ENCODE measurements at regions not wholly inside any gene's neighbourhood (a gene's known extent, or its start where the extent isn't known, plus 50 kb on each side); places are given as distances from the start of the nearest gene placed in this dataset.
"Not testable (repeated sequence)": the region's sequence is repeated elsewhere in the genome, so short reads cannot be mapped to it uniquely, and the experiment has no call there.

- no peak overlapping the region for H3K27ac Mint-ChIP-seq
- DNase-seq: no peak
- intact Hi-C loops (cut with DNase I, micrococcal nuclease): no loop called here
- no peak overlapping the region for H3K4me3 Mint-ChIP-seq
- TF ChIP-seq, protein P1, sequence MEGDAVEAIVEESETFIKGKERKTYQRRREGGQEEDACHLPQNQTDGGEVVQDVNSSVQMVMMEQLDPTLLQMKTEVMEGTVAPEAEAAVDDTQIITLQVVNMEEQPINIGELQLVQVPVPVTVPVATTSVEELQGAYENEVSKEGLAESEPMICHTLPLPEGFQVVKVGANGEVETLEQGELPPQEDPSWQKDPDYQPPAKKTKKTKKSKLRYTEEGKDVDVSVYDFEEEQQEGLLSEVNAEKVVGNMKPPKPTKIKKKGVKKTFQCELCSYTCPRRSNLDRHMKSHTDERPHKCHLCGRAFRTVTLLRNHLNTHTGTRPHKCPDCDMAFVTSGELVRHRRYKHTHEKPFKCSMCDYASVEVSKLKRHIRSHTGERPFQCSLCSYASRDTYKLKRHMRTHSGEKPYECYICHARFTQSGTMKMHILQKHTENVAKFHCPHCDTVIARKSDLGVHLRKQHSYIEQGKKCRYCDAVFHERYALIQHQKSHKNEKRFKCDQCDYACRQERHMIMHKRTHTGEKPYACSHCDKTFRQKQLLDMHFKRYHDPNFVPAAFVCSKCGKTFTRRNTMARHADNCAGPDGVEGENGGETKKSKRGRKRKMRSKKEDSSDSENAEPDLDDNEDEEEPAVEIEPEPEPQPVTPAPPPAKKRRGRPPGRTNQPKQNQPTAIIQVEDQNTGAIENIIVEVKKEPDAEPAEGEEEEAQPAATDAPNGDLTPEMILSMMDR (IDR thresholded peaks at IDR 0.05): no peak
- no peaks in the 10 kb centered on the region for H3K36me3 Mint-ChIP-seq (ENCODE audit: low read depth)
- H3K4me1 Mint-ChIP-seq (ENCODE audit: low read depth): no peaks in the 10 kb centered on the region
- POLR2A ChIA-PET: no interaction called here
- Histone ChIP-seq H3K9me3 (ENCODE audit: control insufficient read depth in 1 of 2, insufficient read depth in 1 of 2, low read length in 2 of 2) (no peaks in the 10 kb centered on the region), H3K4me1 (ENCODE audit: insufficient read depth, low read length) (no peaks in the 10 kb centered on the region), H3K27me3 (ENCODE audit: control insufficient read depth in 1 of 2, insufficient read depth in 2 of 2, low read length in 2 of 2) (no peaks in the 10 kb centered on the region), H3K27ac (ENCODE audit: low read depth in 1 of 2, low read length in 2 of 2) (no peak overlapping the region), H3K4me3 (ENCODE audit: low read length) (no peak overlapping the region), H3K36me3 (ENCODE audit: insufficient read depth, low read length) (no peaks in the 10 kb centered on the region)
- peaks cover 2% of the 10 kb centered on the region for H3K9me3 Mint-ChIP-seq
- CTCF ChIA-PET: no interaction called here
- no peak for ATAC-seq (ENCODE audit: poor library complexity)
- no peaks in the 10 kb centered on the region for H3K27me3 Mint-ChIP-seq
These were observed 953.3 kb downstream of the TRHDE start for GRCh38 chr12:73225371-73225937.

GRCh38 chr12:73225941-73226340, 953.8 kb downstream of the TRHDE start:
- Mint-ChIP-seq H3K27me3 (no peaks in the 10 kb centered on the region), H3K36me3 (ENCODE audit: low read depth) (no peaks in the 10 kb centered on the region), H3K9me3 (peaks cover 2% of the 10 kb centered on the region), H3K4me3 (no peak overlapping the region), H3K27ac (no peak overlapping the region), H3K4me1 (ENCODE audit: low read depth) (no peaks in the 10 kb centered on the region)
- no peak overlapping the region for H3K4me3 ChIP-seq (ENCODE audit: low read length)
- ATAC-seq (ENCODE audit: poor library complexity) (no peak), DNase-seq (no peak)
- H3K4me1 ChIP-seq (ENCODE audit: insufficient read depth, low read length): no peaks in the 10 kb centered on the region
- no peaks in the 10 kb centered on the region for H3K36me3 ChIP-seq (ENCODE audit: insufficient read depth, low read length)
- no peak overlapping the region for H3K27ac ChIP-seq (ENCODE audit: low read depth in 1 of 2, low read length in 2 of 2)
- CTCF ChIA-PET: no interaction called here
- POLR2A ChIA-PET: no interaction called here
- TF ChIP-seq, protein P1 (IDR thresholded peaks at IDR 0.05): no peak
- H3K9me3 ChIP-seq (ENCODE audit: control insufficient read depth in 1 of 2, insufficient read depth in 1 of 2, low read length in 2 of 2): no peaks in the 10 kb centered on the region
- intact Hi-C loops (cut with DNase I, micrococcal nuclease): no loop called here
- no peaks in the 10 kb centered on the region for H3K27me3 ChIP-seq (ENCODE audit: control insufficient read depth in 1 of 2, insufficient read depth in 2 of 2, low read length in 2 of 2)

DNA sequence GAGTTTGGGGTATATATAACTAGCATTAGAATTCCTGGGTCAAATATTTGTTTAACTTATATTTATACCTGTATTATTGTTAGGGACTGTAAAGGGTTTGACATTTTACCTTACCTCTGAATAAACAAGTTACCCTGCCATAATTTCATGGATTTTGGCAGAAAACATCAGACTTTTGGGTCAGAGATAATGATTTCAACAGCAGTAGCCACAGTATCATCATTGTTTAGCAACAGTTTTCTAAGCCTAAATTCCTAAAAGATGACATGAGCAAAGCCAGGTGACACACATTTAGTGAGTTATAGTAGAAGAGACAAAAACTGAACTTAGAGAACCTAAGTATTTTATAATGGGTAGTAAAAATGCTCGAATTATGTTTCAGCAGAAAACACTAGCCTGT, 954.4 kb downstream of the TRHDE start:
- Histone ChIP-seq H3K4me1 (ENCODE audit: insufficient read depth, low read length) (no peaks in the 10 kb centered on the region), H3K4me3 (ENCODE audit: low read length) (no peak overlapping the region), H3K9me3 (ENCODE audit: control insufficient read depth in 1 of 2, insufficient read depth in 1 of 2, low read length in 2 of 2) (no peaks in the 10 kb centered on the region), H3K36me3 (ENCODE audit: insufficient read depth, low read length) (no peaks in the 10 kb centered on the region), H3K27me3 (ENCODE audit: control insufficient read depth in 1 of 2, insufficient read depth in 2 of 2, low read length in 2 of 2) (no peaks in the 10 kb centered on the region), H3K27ac (ENCODE audit: low read depth in 1 of 2, low read length in 2 of 2) (no peak overlapping the region)
- Mint-ChIP-seq H3K36me3 (ENCODE audit: low read depth) (no peaks in the 10 kb centered on the region), H3K4me1 (ENCODE audit: low read depth) (no peaks in the 10 kb centered on the region), H3K27me3 (no peaks in the 10 kb centered on the region), H3K27ac (no peak overlapping the region), H3K4me3 (no peak overlapping the region), H3K9me3 (peaks cover 2% of the 10 kb centered on the region)
- POLR2A ChIA-PET: no interaction called here
- no peak for DNase-seq
- intact Hi-C loops (cut with DNase I, micrococcal nuclease): no loop called here
- ATAC-seq (ENCODE audit: poor library complexity): no peak
- TF ChIP-seq, protein P1 (IDR thresholded peaks at IDR 0.05): no peak
- CTCF ChIA-PET: no interaction called here

DNA sequence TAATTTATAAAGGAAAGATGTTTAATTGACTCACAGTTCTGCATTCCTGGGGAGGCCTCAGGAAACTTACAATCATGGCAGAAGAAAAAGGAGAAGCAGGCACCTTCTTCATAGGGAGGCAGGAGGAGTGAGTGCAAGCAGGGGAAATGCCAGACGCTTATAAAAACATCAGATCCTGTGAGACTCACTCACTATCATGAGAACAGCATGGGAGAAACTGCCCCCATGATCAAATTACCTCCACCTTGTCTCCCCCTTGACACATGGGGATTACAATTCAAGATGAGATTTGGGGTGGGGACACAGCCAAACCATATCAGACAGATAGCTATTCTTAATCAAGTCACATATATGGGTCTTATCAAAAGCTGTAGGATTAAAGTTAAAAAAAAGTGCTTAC, 956.7 kb downstream of the TRHDE start:
- CTCF ChIA-PET; intact Hi-C loops (cut with DNase I, micrococcal nuclease); H3K27me3 Mint-ChIP-seq; H3K9me3 Mint-ChIP-seq; ATAC-seq (ENCODE audit: poor library complexity); POLR2A ChIA-PET; DNase-seq; H3K36me3 Mint-ChIP-seq (ENCODE audit: low read depth); H3K36me3 ChIP-seq (ENCODE audit: insufficient read depth, low read length); H3K4me1 Mint-ChIP-seq (ENCODE audit: low read depth); H3K4me3 ChIP-seq (ENCODE audit: low read length); H3K27ac Mint-ChIP-seq; H3K4me1 ChIP-seq (ENCODE audit: insufficient read depth, low read length); H3K4me3 Mint-ChIP-seq; H3K27ac ChIP-seq (ENCODE audit: low read depth in 1 of 2, low read length in 2 of 2); H3K27me3 ChIP-seq (ENCODE audit: control insufficient read depth in 1 of 2, insufficient read depth in 2 of 2, low read length in 2 of 2); H3K9me3 ChIP-seq (ENCODE audit: control insufficient read depth in 1 of 2, insufficient read depth in 1 of 2, low read length in 2 of 2): not testable (repeated sequence)
